Testis (tissue), 2 donors: ENCODE measurements at regions not wholly inside any gene's neighbourhood (a gene's known extent, or its start where the extent isn't known, plus 50 kb on each side); places are given as distances from the start of the nearest gene placed in this dataset.

Experiments
- POLR2A ChIP-seq: fragments of 450-650 bp; IDR thresholded peaks from one replicate; pipeline ENCODE4 v1.6.1; 2017; ENCODE audit warnings: antibody characterized with exemption, mild to moderate bottlenecking, moderate library complexity
- TF ChIP-seq, protein P1 (sequence below), 3 experiments: fragments of 450-650 bp in 2 of 3; fragments of 200-600 bp in 1 of 3; sonication (generic) in 1 of 3; IDR thresholded peaks; one replicate each; pipeline ENCODE4 v1.5.1; 2016 to 2019; ENCODE audit warnings: antibody characterized with exemption in 3 of 3, mild to moderate bottlenecking in 2 of 3, moderate library complexity in 1 of 3

DNA sequence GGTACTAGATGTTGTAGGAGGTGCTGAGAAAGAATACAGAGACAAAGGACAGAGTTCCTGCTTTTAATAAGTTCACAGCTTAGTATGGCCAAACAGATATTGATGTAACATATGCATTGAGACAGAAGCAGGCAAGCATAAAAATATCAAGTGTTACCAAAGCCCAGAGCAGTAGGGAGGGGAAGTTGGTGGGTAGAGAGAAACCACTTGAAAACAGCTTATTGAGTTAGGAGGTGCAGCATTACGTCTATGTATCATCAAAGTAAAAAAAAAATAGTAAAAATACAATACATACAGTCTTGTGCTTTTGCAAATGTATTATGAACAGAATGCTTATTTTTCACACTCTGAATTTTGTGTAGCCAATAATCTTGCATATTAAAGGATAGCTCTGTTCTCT is 441.8 kb upstream of the SGCD start:
- TF ChIP-seq, protein P1, sequence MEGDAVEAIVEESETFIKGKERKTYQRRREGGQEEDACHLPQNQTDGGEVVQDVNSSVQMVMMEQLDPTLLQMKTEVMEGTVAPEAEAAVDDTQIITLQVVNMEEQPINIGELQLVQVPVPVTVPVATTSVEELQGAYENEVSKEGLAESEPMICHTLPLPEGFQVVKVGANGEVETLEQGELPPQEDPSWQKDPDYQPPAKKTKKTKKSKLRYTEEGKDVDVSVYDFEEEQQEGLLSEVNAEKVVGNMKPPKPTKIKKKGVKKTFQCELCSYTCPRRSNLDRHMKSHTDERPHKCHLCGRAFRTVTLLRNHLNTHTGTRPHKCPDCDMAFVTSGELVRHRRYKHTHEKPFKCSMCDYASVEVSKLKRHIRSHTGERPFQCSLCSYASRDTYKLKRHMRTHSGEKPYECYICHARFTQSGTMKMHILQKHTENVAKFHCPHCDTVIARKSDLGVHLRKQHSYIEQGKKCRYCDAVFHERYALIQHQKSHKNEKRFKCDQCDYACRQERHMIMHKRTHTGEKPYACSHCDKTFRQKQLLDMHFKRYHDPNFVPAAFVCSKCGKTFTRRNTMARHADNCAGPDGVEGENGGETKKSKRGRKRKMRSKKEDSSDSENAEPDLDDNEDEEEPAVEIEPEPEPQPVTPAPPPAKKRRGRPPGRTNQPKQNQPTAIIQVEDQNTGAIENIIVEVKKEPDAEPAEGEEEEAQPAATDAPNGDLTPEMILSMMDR (IDR thresholded peaks at IDR 0.05): no peak
- no peak for TF ChIP-seq POLR2A
